GM12891 (cell line): ENCODE measurements at regions not wholly inside any gene's neighbourhood (a gene's known extent, or its start where the extent isn't known, plus 50 kb on each side); places are given as distances from the start of the nearest gene placed in this dataset.

Source experiments
- POLR2A ChIP-seq: IDR thresholded peaks from 2 replicates; pipeline ENCODE4 v1.6.1; 2011; ENCODE audit warnings: low read depth, low read length, control low read depth
- POLR2AphosphoS5 ChIP-seq: IDR thresholded peaks from 2 replicates; pipeline ENCODE4 v1.6.1; 2011; ENCODE audit warnings: low read depth, low read length, control low read depth
- SPI1 ChIP-seq: IDR thresholded peaks from 2 replicates; pipeline ENCODE4 v1.6.1; 2011; ENCODE audit warnings: low read depth, low read length, control low read depth
- TAF1 ChIP-seq: IDR thresholded peaks from 2 replicates; pipeline ENCODE4 v1.6.1; 2011; ENCODE audit warnings: low read depth, low read length, control low read depth

GRCh38 chr13:89361909-89362308 lies 1690.7 kb downstream of the SLITRK5 start:
- TF ChIP-seq POLR2AphosphoS5 (no peak), POLR2A (no peak), TAF1 (no peak), SPI1 (no peak)
